Skeletal muscle tissue (tissue), 3 donors: ENCODE measurements at regions not wholly inside any gene's neighbourhood (a gene's known extent, or its start where the extent isn't known, plus 50 kb on each side); places are given as distances from the start of the nearest gene placed in this dataset.

Experiments used
- H3K27ac ChIP-seq: one replicate; pipeline ENCODE4 v1.7.0; 2013; ENCODE audit warnings: mild to moderate bottlenecking, low read depth, low read length, inconsistent platforms
- H3K27me3 ChIP-seq, 3 donors: one replicate each; pipeline ENCODE4 v1.7.0; 2013; ENCODE audit warnings: low read length in 3 of 3; ENCODE audit not compliant: control insufficient read depth in 3 of 3, insufficient read depth in 3 of 3
- H3K36me3 ChIP-seq, 3 donors: one replicate each; pipeline ENCODE4 v1.7.0; 2013; ENCODE audit warnings: low read length in 3 of 3; ENCODE audit not compliant: control insufficient read depth in 3 of 3, insufficient read depth in 3 of 3
- H3K4me1 ChIP-seq, 3 donors: one replicate each; pipeline ENCODE4 v1.7.0; 2013; ENCODE audit warnings: low read length in 3 of 3, mild to moderate bottlenecking in 3 of 3; ENCODE audit not compliant: control insufficient read depth in 3 of 3, insufficient read depth in 3 of 3
- H3K4me3 ChIP-seq, 3 donors: one replicate each; pipeline ENCODE4 v1.7.0; 2013; ENCODE audit warnings: low read length in 3 of 3
- H3K9ac ChIP-seq, 3 donors: one replicate each; pipeline ENCODE4 v1.7.0; 2013; ENCODE audit warnings: low read length in 3 of 3, mild to moderate bottlenecking in 3 of 3, moderate library complexity in 2 of 3, low read depth in 1 of 3
- H3K9me3 ChIP-seq, 3 donors: one replicate each; pipeline ENCODE4 v1.7.0; 2013; ENCODE audit warnings: low read length in 3 of 3; ENCODE audit not compliant: control insufficient read depth in 3 of 3
- donor health status: Osteomylitis.

- H3K9ac ChIP-seq: no peak overlapping the region
- no peak overlapping the region for H3K27ac ChIP-seq
- H3K36me3 ChIP-seq: no peaks in the 10 kb centered on the region
Observed at GRCh38 chr10:22848509-22848908, 79.3 kb upstream of the ARMC3 start.

DNA sequence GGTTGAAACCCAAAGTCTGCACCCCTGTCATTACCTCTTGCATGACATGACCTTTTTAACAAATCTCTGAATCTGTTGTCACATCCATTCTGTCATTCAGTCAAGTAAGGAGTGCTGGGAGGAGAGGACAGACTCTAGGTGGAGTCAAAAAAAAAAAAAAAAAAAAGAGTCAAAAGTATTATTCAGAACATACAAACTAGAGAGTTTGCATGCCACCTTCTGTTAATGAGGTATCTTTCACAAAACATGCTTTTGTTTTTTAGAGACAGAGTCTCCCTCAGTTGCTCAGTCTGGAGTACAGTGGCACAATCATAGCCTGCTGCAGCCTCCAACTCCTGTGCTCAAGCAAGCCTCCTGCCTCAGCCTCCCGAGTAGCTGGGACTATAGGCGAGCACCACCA is 81.6 kb upstream of the ARMC3 start:
- no peak overlapping the region for H3K4me3 ChIP-seq
- H3K36me3 ChIP-seq: no peaks in the 10 kb centered on the region
- H3K27ac ChIP-seq: no peak overlapping the region
- no peak overlapping the region for H3K9ac ChIP-seq
- peaks cover 3 to 8% (median 6%) of the 10 kb centered on the region in 3 donors for H3K4me1 ChIP-seq
- H3K9me3 ChIP-seq: no peaks in the 10 kb centered on the region
- H3K27me3 ChIP-seq: no peaks in the 10 kb centered on the region

More at GRCh38 chr10:22848509-22848908, 79.3 kb upstream of the ARMC3 start:
- Histone ChIP-seq H3K4me1 (peaks cover 3 to 8% (median 6%) of the 10 kb centered on the region in 3 donors), H3K27me3 (no peaks in the 10 kb centered on the region), H3K4me3 (no peak overlapping the region), H3K9me3 (no peaks in the 10 kb centered on the region)

DNA sequence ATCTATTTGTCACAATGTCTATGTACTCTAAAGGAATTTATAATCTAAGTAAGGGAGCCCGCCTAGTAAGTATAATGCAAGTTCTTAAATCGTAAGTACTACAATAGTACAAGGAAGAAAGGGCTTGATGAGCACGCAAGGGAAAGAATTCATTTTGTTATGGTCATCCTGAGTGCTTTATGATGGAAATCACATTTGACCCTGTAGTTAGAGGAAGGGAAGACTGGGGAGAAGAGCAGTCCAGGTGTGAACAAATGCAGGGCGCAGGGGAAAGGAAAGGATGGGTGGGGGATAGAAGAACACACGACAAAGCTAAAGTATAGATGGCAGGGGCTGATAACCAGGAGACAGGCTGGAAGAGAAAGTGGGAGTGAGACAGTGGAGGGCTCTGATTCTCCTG is 88.2 kb upstream of the ARMC3 start:
- no peaks in the 10 kb centered on the region for H3K4me1 ChIP-seq
- H3K27ac ChIP-seq: no peak overlapping the region
- no peaks in the 10 kb centered on the region for H3K27me3 ChIP-seq
- no peaks in the 10 kb centered on the region for H3K36me3 ChIP-seq
- H3K9me3 ChIP-seq: no peaks in the 10 kb centered on the region
- H3K4me3 ChIP-seq: no peak overlapping the region
- no peak overlapping the region for H3K9ac ChIP-seq

DNA sequence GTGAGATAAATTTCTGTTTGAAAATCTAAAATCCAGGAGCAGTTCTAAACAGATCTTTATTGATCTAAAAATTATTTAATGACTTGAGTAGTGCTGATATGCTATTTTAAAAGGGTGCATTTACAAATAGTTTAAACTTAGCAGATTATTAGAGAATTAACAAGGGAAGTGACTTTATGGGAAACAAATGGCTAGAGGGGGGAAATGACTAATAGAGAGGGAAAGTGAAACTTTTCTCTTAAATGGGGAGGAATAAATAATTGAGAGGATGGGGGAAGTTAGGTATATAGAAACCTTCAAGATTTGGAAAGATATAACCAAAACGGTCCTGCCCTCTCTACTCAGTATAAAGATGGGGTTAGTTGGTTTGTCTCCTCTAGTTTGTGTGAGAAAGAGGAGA is 90.1 kb upstream of the ARMC3 start:
- Histone ChIP-seq H3K4me1 (no peaks in the 10 kb centered on the region), H3K9me3 (no peaks in the 10 kb centered on the region), H3K9ac (no peak overlapping the region), H3K4me3 (no peak overlapping the region), H3K27me3 (no peaks in the 10 kb centered on the region), H3K27ac (no peak overlapping the region), H3K36me3 (no peaks in the 10 kb centered on the region)

DNA sequence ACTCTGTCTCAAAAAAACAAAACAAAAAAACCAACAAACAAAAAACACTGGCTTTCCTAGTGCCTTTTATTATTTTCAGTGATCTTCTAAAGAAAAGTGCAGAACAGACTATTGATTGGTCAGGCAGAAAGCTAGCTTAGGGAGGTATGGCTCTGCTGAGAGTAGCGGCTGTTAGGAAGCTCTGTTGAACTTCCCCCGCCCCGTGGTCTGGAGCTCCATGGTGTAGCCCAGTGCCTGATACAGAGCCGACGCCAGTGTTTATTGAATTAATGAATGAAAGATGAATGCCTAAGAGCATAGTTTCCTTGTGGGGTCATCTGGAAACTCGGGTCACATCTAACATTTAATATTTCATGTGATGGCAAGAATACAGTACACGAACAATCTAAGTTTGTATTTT is 90.5 kb upstream of the ARMC3 start:
- Histone ChIP-seq H3K9ac (no peak overlapping the region), H3K9me3 (no peaks in the 10 kb centered on the region), H3K4me1 (no peaks in the 10 kb centered on the region), H3K4me3 (no peak overlapping the region), H3K27me3 (no peaks in the 10 kb centered on the region), H3K27ac (no peak overlapping the region), H3K36me3 (no peaks in the 10 kb centered on the region)

- H3K36me3 ChIP-seq: no peaks in the 10 kb centered on the region
- H3K4me1 ChIP-seq: no peaks in the 10 kb centered on the region
- H3K27ac ChIP-seq: no peak overlapping the region
- no peak overlapping the region for H3K4me3 ChIP-seq
- no peaks in the 10 kb centered on the region for H3K9me3 ChIP-seq
- no peak overlapping the region for H3K9ac ChIP-seq
- H3K27me3 ChIP-seq: no peaks in the 10 kb centered on the region
Observed at GRCh38 chr10:22834471-22834870, 93.4 kb upstream of the ARMC3 start.

DNA sequence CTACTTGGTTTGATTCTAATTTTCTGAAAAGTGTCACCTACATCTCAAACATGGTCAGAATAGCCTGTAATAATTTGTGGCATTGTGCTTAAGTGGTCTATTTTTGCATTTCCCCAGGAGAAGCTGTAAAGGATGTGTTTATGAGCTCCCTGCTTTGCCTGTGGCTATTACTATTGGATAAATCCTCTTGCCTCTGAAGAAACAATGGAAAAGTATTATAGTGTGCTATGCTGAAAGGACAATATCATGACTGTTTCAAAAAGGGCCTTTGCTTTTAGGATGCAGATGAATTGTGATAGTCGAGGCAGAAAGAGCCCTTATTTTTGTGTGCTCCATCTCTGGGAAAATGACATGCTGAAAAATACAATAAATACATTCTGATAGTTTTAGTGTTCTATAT is 94.1 kb upstream of the ARMC3 start:
- Histone ChIP-seq H3K27me3 (no peaks in the 10 kb centered on the region), H3K4me3 (no peak overlapping the region), H3K4me1 (no peaks in the 10 kb centered on the region), H3K9me3 (no peaks in the 10 kb centered on the region), H3K9ac (no peak overlapping the region), H3K27ac (no peak overlapping the region), H3K36me3 (no peaks in the 10 kb centered on the region)

GRCh38 chr10:22833353-22833752 is 94.5 kb upstream of the ARMC3 start:
- Histone ChIP-seq H3K36me3 (no peaks in the 10 kb centered on the region), H3K9me3 (no peaks in the 10 kb centered on the region), H3K27ac (no peak overlapping the region), H3K9ac (no peak overlapping the region), H3K4me1 (no peaks in the 10 kb centered on the region), H3K27me3 (no peaks in the 10 kb centered on the region), H3K4me3 (no peak overlapping the region)

- no peaks in the 10 kb centered on the region for H3K27me3 ChIP-seq
- no peak overlapping the region for H3K9ac ChIP-seq
- no peaks in the 10 kb centered on the region for H3K9me3 ChIP-seq
- no peak overlapping the region for H3K4me3 ChIP-seq
- H3K36me3 ChIP-seq: no peaks in the 10 kb centered on the region
- no peaks in the 10 kb centered on the region for H3K4me1 ChIP-seq
- H3K27ac ChIP-seq: no peak overlapping the region
Observed at GRCh38 chr10:22832851-22833250, 95.0 kb upstream of the ARMC3 start.

DNA sequence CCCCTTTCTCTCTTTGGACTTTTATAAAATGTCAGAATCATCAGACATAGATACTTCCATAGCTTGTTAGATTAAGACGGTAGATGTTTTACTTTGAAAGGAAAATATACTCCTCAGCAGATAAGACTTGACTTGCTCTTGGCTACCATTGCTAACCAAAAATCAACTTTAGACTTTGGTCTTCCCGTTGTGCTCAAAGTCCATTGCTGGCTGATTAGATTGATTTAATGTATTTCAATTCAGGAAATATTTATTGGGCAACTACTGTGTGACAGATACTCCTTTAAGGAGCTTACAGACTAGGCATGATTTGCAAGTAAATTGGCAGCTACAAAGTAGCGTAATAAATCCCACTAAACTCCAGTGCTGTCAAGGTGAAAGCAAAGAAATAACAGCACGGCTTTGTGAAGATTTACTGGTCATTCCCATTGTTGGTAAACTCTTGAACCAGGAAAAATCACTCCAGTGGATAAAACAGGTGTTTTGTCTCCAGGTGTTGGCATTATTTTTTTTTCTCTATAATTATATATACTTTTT is 95.7 kb upstream of the ARMC3 start:
- Histone ChIP-seq H3K27ac (no peak overlapping the region), H3K27me3 (no peaks in the 10 kb centered on the region), H3K36me3 (no peaks in the 10 kb centered on the region), H3K9me3 (no peaks in the 10 kb centered on the region), H3K4me3 (no peak overlapping the region), H3K9ac (no peak overlapping the region), H3K4me1 (no peaks in the 10 kb centered on the region)

DNA sequence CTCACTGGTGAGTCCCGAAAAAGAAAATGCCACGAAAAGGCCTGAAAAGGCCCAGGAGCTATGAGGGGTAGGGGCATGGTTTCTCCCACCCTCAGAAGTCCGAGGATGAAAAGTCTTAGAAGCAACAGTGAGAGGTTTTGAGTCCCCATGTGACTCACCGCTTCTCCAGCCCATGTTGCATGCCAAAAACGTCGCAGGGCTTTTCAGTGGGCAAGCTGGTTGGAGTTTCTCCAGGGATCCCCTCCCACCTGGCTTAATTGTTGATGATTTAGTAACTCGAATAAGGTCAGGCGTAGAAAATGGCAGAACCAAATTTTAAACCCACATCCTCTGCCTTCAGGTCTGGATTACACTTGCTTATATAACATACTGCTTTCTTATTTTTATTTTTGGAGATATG is 96.3 kb upstream of the ARMC3 start:
- Histone ChIP-seq H3K4me3 (no peak overlapping the region), H3K27me3 (no peaks in the 10 kb centered on the region), H3K9ac (no peak overlapping the region), H3K27ac (no peak overlapping the region), H3K9me3 (no peaks in the 10 kb centered on the region), H3K36me3 (no peaks in the 10 kb centered on the region), H3K4me1 (no peaks in the 10 kb centered on the region)
